Neural progenitor cell (in vitro differentiated cells): ENCODE measurements at regions not wholly inside any gene's neighbourhood (a gene's known extent, or its start where the extent isn't known, plus 50 kb on each side); places are given as distances from the start of the nearest gene placed in this dataset.
A peak's percentile ranks its signal among the peaks of the same experiment; 100 is the strongest.

Experiments used
- DNase-seq: peaks from one replicate; pipeline ENCODE4 v3.0.0-alpha.2; 2016; ENCODE audit warnings: low spot score
- H2AFZ ChIP-seq: fragments of 200-600 bp; sonication (generic); replicated peaks from 2 replicates; pipeline ENCODE4 v1.6.1; 2016; ENCODE audit warnings: antibody characterized with exemption
- H3F3A ChIP-seq: fragments of 200-600 bp; sonication (generic); 2 replicates; pipeline ENCODE4 v1.6.1; 2016; ENCODE audit warnings: antibody characterized with exemption, low read depth
- H3K27ac ChIP-seq: fragments of 200-600 bp; sonication (generic); 2 replicates; pipeline ENCODE4 v1.5.1; 2016; ENCODE audit warnings: mild to moderate bottlenecking
- H3K27me3 ChIP-seq: fragments of 200-600 bp; sonication (generic); 2 replicates; pipeline ENCODE4 v1.6.1; 2016; ENCODE audit warnings: mild to moderate bottlenecking, moderate library complexity
- H3K36me3 ChIP-seq: fragments of 200-600 bp; sonication (generic); 2 replicates; pipeline ENCODE4 v1.5.1; 2016
- H3K4me1 ChIP-seq: fragments of 200-600 bp; sonication (generic); 2 replicates; pipeline ENCODE4 v1.6.1; 2016; ENCODE audit warnings: mixed run types
- H3K4me2 ChIP-seq: fragments of 200-600 bp; sonication (generic); 2 replicates; pipeline ENCODE4 v1.6.1; 2016
- H3K4me3 ChIP-seq: fragments of 200-600 bp; sonication (generic); 2 replicates; pipeline ENCODE4 v1.5.1; 2016
- H3K79me2 ChIP-seq: fragments of 200-600 bp; sonication (generic); 2 replicates; pipeline ENCODE4 v1.6.1; 2016; ENCODE audit warnings: low read depth
- H3K9ac ChIP-seq: fragments of 200-600 bp; sonication (generic); 2 replicates; pipeline ENCODE4 v1.6.1; 2016
- H3K9me3 ChIP-seq: fragments of 200-600 bp; sonication (generic); 2 replicates; pipeline ENCODE4 v1.5.1; 2016; ENCODE audit warnings: low read depth
- H4K20me1 ChIP-seq: fragments of 200-600 bp; sonication (generic); 2 replicates; pipeline ENCODE4 v1.6.1; 2016; ENCODE audit warnings: low read depth
- H3K27ac Mint-ChIP-seq: 3 replicates; pipeline ENCODE4 v1.8.0; 2021; ENCODE audit warnings: mixed read lengths
- H3K27me3 Mint-ChIP-seq: 2 replicates; pipeline ENCODE4 v1.8.0; 2022; ENCODE audit warnings: low read depth, mild to moderate bottlenecking, inconsistent platforms, moderate library complexity, mixed read lengths; ENCODE audit not compliant: insufficient read depth
- H3K36me3 Mint-ChIP-seq: 3 replicates; pipeline ENCODE4 v1.8.0; 2021; ENCODE audit warnings: mixed read lengths
- H3K4me1 Mint-ChIP-seq: 3 replicates; pipeline ENCODE4 v1.8.0; 2021; ENCODE audit warnings: mixed read lengths
- H3K4me3 Mint-ChIP-seq: 3 replicates; pipeline ENCODE4 v1.8.0; 2021; ENCODE audit warnings: mild to moderate bottlenecking, moderate library complexity, mixed read lengths
- H3K9me3 Mint-ChIP-seq: 3 replicates; pipeline ENCODE4 v1.8.0; 2020; ENCODE audit warnings: mixed read lengths
- CTCF ChIP-seq: fragments of 200-600 bp; sonication (generic); IDR thresholded peaks from 2 replicates; pipeline ENCODE4 v1.5.1; 2017; ENCODE audit warnings: antibody characterized with exemption, mild to moderate bottlenecking
- EZH2 ChIP-seq: fragments of 200-600 bp; sonication (generic); IDR thresholded peaks from 2 replicates; pipeline ENCODE4 v1.6.1; 2017; ENCODE audit warnings: antibody characterized with exemption, mild to moderate bottlenecking, moderate library complexity
- EZH2phosphoT487 ChIP-seq: fragments of 200-600 bp; sonication (generic); IDR thresholded peaks from 2 replicates; pipeline ENCODE4 v1.6.1; 2017; ENCODE audit warnings: antibody characterized with exemption

GRCh38 chr12:91632042-91632786, 449.6 kb upstream of the DCN start:
- H3K4me3 Mint-ChIP-seq = no peak overlapping the region
- Histone ChIP-seq H3K36me3 (no peaks in the 10 kb centered on the region), H3K9ac (no peak overlapping the region), H3K27ac (no peak overlapping the region), H3K4me1 (no peaks in the 10 kb centered on the region), H3K27me3 (no peaks in the 10 kb centered on the region), H3K4me2 (no peak overlapping the region), H3F3A (no peaks in the 10 kb centered on the region), H4K20me1 (no peaks in the 10 kb centered on the region), H3K79me2 (no peaks in the 10 kb centered on the region), H3K9me3 (no peaks in the 10 kb centered on the region), H2AFZ (no peak overlapping the region), H3K4me3 (no peak overlapping the region)
- H3K9me3 Mint-ChIP-seq = peaks cover 2% of the 10 kb centered on the region
- H3K36me3 Mint-ChIP-seq = no peaks in the 10 kb centered on the region
- peaks cover 3% of the 10 kb centered on the region for H3K4me1 Mint-ChIP-seq
- H3K27me3 Mint-ChIP-seq = no peaks in the 10 kb centered on the region
- no peak for TF ChIP-seq CTCF
- no peak for TF ChIP-seq EZH2phosphoT487
- TF ChIP-seq EZH2 = no peak
- DNase-seq = no peak
- H3K27ac Mint-ChIP-seq = no peak overlapping the region

- H3K4me1 ChIP-seq = no peaks in the 10 kb centered on the region
- H3K36me3 ChIP-seq = no peaks in the 10 kb centered on the region
- TF ChIP-seq EZH2phosphoT487 (no peak), EZH2 (no peak), CTCF (no peak)
- no peak for DNase-seq
- Mint-ChIP-seq H3K9me3 (peaks cover 2% of the 10 kb centered on the region), H3K4me3 (no peak overlapping the region), H3K36me3 (no peaks in the 10 kb centered on the region), H3K27ac (no peak overlapping the region), H3K4me1 (peaks cover 3% of the 10 kb centered on the region), H3K27me3 (no peaks in the 10 kb centered on the region)
- no peak overlapping the region for H3K4me2 ChIP-seq
- H4K20me1 ChIP-seq = no peaks in the 10 kb centered on the region
- no peaks in the 10 kb centered on the region for H3K27me3 ChIP-seq
- no peak overlapping the region for H3K4me3 ChIP-seq
- H3F3A ChIP-seq = no peaks in the 10 kb centered on the region
- H3K79me2 ChIP-seq = no peaks in the 10 kb centered on the region
- H3K9ac ChIP-seq = no peak overlapping the region
- peak overlapping the region; percentile 34 for H2AFZ ChIP-seq
- no peak overlapping the region for H3K27ac ChIP-seq
- no peaks in the 10 kb centered on the region for H3K9me3 ChIP-seq
These were observed 448.1 kb upstream of the DCN start for GRCh38 chr12:91630596-91631293.

- Histone ChIP-seq H3K4me1 (no peaks in the 10 kb centered on the region), H3K36me3 (no peaks in the 10 kb centered on the region), H3K79me2 (no peaks in the 10 kb centered on the region), H3K9me3 (no peaks in the 10 kb centered on the region), H4K20me1 (no peaks in the 10 kb centered on the region), H3K9ac (no peak overlapping the region), H3K4me2 (no peak overlapping the region), H3K27ac (no peak overlapping the region), H2AFZ (no peak overlapping the region), H3K4me3 (no peak overlapping the region), H3F3A (no peaks in the 10 kb centered on the region), H3K27me3 (no peaks in the 10 kb centered on the region)
- Mint-ChIP-seq H3K4me1 (peaks cover 3% of the 10 kb centered on the region), H3K4me3 (no peak overlapping the region), H3K9me3 (peaks cover 4% of the 10 kb centered on the region), H3K36me3 (no peaks in the 10 kb centered on the region), H3K27ac (no peak overlapping the region), H3K27me3 (no peaks in the 10 kb centered on the region)
- DNase-seq = no peak
- TF ChIP-seq EZH2 (no peak), CTCF (no peak), EZH2phosphoT487 (no peak)
These were observed 447.5 kb upstream of the DCN start for GRCh38 chr12:91630083-91630482.
